Lower lobe of right lung (tissue), 2 donors: ENCODE measurements at regions not wholly inside any gene's neighbourhood (a gene's known extent, or its start where the extent isn't known, plus 50 kb on each side); places are given as distances from the start of the nearest gene placed in this dataset.
"Not testable (repeated sequence)": the region's sequence is repeated elsewhere in the genome, so short reads cannot be mapped to it uniquely, and the experiment has no call there.

ENCODE experiments used
- ATAC-seq, 2 donors: fragments of 200-7000 bp; cut with Tn5 transposase; one replicate each; pipeline ENCODE4 v1.9.1; 2020 to 2022; ENCODE audit warnings: mild to moderate bottlenecking in 2 of 2, moderate library complexity in 2 of 2
- DNase-seq: peaks from one replicate; pipeline ENCODE4 v3.0.0-alpha.2; 2020
- H3K27ac ChIP-seq: fragments of 200-600 bp; one replicate; pipeline ENCODE4 v1.8.0; 2022
- H3K27me3 ChIP-seq: fragments of 200-600 bp; one replicate; pipeline ENCODE4 v1.8.0; 2022; ENCODE audit warnings: low read depth
- H3K36me3 ChIP-seq: fragments of 200-600 bp; one replicate; pipeline ENCODE4 v1.8.0; 2022; ENCODE audit warnings: mild to moderate bottlenecking
- H3K4me1 ChIP-seq: fragments of 200-600 bp; one replicate; pipeline ENCODE4 v1.8.0; 2022
- H3K4me3 ChIP-seq: fragments of 200-600 bp; one replicate; pipeline ENCODE4 v1.8.0; 2022; ENCODE audit warnings: mild to moderate bottlenecking
- H3K9me3 ChIP-seq: fragments of 200-600 bp; one replicate; pipeline ENCODE4 v1.8.0; 2022
- intact Hi-C: fragments of 100-400 bp; cut with DNase I; formaldehyde crosslinking; loops from one replicate; pipeline ENCODE4 v1.11.0; 2022
- TF ChIP-seq, protein P1 (sequence below): fragments of 200-600 bp; IDR thresholded peaks from one replicate; pipeline ENCODE4 v1.8.0; 2022; ENCODE audit warnings: antibody characterized with exemption, mild to moderate bottlenecking
- donor health status: DM: no; HTN: yes; CAD: no; lungs with severe emphysema.

DNA sequence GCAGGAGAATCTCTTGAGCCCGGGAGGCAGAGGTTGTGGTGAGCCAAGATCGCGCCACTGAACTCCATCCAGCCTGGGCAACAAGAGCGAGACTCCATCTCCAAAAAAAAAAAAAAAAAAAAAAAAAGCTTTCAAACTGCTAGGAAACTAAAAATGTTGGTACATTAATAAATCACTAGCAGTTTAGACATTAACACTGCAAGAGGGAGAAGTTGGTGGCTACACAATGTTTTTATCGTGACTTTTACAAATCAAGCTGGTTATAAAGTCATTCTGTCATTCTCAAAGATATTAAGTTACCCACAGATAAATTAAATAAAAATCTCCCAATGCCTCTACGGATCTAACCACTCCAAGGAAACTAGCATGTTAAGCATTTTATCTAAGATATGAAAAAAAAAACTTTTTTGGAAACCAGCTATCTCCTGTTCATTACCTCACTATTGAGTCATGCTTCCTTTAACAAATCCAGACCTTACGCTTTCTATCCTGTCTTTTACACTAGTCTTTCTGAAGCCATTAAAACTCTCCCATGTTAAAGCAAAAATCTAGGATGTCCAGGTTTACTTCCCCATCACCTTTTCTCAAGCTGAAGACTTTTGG is 85.9 kb upstream of the SMURF2 start:
- Histone ChIP-seq H3K4me3 (no peak overlapping the region), H3K36me3 (peaks cover 47% of the 10 kb centered on the region), H3K4me1 (no peaks in the 10 kb centered on the region), H3K27ac (no peak overlapping the region), H3K27me3 (no peaks in the 10 kb centered on the region), H3K9me3 (no peaks in the 10 kb centered on the region)
- no peak for ATAC-seq
- TF ChIP-seq, protein P1, sequence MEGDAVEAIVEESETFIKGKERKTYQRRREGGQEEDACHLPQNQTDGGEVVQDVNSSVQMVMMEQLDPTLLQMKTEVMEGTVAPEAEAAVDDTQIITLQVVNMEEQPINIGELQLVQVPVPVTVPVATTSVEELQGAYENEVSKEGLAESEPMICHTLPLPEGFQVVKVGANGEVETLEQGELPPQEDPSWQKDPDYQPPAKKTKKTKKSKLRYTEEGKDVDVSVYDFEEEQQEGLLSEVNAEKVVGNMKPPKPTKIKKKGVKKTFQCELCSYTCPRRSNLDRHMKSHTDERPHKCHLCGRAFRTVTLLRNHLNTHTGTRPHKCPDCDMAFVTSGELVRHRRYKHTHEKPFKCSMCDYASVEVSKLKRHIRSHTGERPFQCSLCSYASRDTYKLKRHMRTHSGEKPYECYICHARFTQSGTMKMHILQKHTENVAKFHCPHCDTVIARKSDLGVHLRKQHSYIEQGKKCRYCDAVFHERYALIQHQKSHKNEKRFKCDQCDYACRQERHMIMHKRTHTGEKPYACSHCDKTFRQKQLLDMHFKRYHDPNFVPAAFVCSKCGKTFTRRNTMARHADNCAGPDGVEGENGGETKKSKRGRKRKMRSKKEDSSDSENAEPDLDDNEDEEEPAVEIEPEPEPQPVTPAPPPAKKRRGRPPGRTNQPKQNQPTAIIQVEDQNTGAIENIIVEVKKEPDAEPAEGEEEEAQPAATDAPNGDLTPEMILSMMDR = no peak
- intact Hi-C loops = no loop called here
- DNase-seq = no peak

DNA sequence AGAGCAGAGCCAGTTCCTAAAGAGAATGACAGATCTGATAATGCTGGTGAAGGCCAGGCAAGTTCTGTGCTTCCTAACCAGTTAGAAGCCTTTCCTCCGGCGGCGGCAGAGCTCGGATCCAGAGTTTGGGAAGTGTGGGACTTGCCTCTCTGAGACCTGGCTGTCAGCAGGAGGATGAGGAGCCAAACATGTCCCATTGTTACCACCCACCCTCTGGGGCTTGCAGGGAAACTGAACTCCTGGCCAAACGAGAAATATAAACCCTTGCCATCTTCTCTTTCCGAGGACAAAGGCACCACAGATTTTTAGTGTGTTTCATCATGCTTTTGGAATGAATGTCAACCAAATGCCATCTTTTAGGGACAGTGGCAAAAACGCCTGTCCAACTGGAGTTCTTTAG is 80.2 kb upstream of the SMURF2 start:
- H3K27me3 ChIP-seq = no peaks in the 10 kb centered on the region
- ATAC-seq (no peak), DNase-seq (no peak)
- TF ChIP-seq, protein P1 = no peak
- intact Hi-C loops = no loop called here
- H3K27ac ChIP-seq = peak overlapping the region; percentile 73
- H3K9me3 ChIP-seq = no peaks in the 10 kb centered on the region
- H3K36me3 ChIP-seq = no peaks in the 10 kb centered on the region
- no peak overlapping the region for H3K4me3 ChIP-seq
- H3K4me1 ChIP-seq = peaks cover 41% of the 10 kb centered on the region

DNA sequence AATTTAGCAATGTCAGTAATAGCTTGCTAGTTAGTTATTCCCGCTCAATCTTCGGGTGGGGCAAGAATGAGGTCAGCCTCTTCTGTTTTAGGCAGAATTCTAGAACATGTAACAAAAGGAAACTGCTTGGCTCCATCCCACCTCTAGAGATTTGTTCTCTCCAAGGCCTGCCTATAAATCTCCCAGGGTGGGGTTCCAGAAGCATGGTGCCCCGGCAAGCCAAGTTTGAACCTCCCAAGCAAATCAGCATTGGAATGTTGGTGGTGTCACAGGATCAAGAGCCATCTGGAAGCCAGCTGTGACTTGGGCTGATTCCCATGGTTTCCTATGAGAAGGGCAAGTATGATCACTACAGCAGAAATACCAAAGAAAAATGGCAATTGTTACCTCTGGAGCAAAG is 79.8 kb upstream of the SMURF2 start:
- DNase-seq, H3K27me3 ChIP-seq, H3K36me3 ChIP-seq, H3K9me3 ChIP-seq, H3K4me3 ChIP-seq, intact Hi-C loops: not testable (repeated sequence)
- Histone ChIP-seq H3K4me1 (peaks cover 41% of the 10 kb centered on the region), H3K27ac (peak overlapping the region; percentile 73)
- ATAC-seq = peak; percentile 40 to 57

DNA sequence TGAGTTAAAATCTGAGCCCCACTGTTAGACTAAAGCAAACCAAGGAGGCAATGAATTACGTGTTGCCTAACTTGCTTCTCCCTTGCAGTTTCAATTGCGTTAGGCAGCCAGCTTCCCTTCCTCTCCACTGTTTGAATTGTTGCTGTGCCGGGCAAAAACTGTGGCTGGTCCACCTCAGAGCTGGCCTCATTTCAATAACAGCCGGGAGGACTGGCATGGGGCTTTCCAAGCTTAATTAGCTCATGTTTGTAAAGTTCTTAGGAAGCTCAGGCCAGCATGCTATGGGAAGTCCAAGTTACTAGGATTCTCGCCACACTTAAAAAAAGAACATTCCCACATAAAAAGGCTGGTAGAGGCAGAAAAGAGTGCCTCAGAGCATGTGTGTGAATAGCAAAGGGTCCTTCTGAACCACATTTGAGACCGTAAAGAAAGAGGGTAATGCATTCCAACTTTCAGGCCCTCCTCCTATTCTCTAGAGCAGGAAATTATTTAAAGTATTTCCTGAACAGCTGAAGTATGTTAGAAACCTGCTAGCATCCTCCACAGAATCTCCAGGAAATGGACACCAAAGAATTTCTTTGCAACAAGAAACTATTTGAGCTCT is 79.0 kb upstream of the SMURF2 start:
- H3K27me3 ChIP-seq = no peaks in the 10 kb centered on the region
- peaks cover 41% of the 10 kb centered on the region for H3K4me1 ChIP-seq
- H3K27ac ChIP-seq = peak overlapping the region; percentile 64
- intact Hi-C loops = no loop called here
- no peaks in the 10 kb centered on the region for H3K36me3 ChIP-seq
- H3K4me3 ChIP-seq = no peak overlapping the region
- ATAC-seq (peak; percentile 75 to 83), DNase-seq (no peak)
- no peaks in the 10 kb centered on the region for H3K9me3 ChIP-seq
- TF ChIP-seq, protein P1 = no peak

DNA sequence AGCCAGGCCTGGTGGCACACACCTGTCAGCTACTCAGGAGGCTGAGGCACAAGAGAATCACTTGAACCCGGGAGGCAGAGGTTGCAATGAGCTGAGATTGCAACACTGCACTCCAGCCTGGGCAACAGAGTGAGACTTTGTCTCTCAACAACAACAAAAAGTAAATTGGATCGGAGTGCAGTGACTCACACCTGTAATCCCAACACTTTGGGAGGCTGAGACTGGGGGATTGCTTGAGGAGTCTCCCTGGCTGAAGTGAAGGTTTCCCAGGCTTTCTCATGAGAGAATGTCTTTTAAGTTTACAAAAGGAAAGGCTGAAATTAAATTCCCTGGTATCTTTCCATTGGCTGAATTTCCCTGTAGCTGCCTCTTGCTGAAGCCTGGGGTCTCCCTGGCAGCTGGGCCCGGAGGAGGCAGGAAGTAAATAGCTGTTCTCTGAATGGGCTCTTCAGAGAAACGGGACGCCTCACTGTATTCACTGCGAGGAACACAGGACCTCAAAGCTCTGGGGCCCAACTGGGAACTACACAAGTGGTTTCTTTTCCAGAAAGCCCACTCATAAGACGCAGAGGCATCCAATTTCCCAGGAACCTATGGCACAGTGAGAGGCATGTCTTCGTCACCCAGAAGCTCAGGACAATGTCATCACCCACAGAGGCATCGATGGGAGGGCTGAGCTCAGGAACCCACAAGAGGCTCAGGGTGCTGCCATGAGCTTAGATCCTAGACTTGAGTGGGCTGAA is 77.4 kb upstream of the SMURF2 start:
- no peak for DNase-seq
- Histone ChIP-seq H3K36me3 (no peaks in the 10 kb centered on the region), H3K27ac (peak overlapping the region; percentile 64), H3K4me1 (peaks cover 41% of the 10 kb centered on the region), H3K27me3 (no peaks in the 10 kb centered on the region), H3K9me3 (no peaks in the 10 kb centered on the region), H3K4me3 (no peak overlapping the region)
- peak; percentile 55 to 60 for ATAC-seq
- TF ChIP-seq, protein P1 = no peak
- intact Hi-C loops = no loop called here
